ENCODE measurements at regions not wholly inside any gene's neighbourhood (a gene's known extent, or its start where the extent isn't known, plus 50 kb on each side); places are given as distances from the start of the nearest gene placed in this dataset.

DNA sequence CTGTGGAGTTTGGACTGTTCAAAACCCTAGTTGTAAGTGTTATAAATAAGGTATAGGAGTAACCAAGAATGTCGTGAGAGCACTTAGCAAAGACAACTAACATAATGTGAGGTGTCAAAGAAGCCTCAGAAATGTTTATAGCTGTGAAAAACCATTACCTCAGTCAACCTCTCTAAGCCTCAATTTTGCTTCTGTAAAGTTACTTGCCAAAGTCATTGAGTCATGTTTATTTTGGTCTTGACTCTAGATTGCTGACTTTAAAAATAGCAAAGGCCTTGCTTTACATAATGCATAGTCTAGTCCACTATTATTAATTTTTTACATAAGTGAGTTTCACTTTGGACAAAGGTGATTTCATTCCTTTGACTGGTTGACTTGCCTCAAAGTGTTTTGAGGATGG, 257.6 kb upstream of the CXXC4 start:
- Histone ChIP-seq H3K36me3 (no peaks in the 10 kb centered on the region), H3K4me1 (no peaks in the 10 kb centered on the region), H3K4me3 (no peak overlapping the region), H3K9me3 (no peaks in the 10 kb centered on the region), H3K27me3 (no peaks in the 10 kb centered on the region), H3K27ac (no peak overlapping the region)
- ATAC-seq, result no peak
- WGBS, 2 donors (ENCODE audit: low coverage in 1 of 2), result 14 to 25% methylated on average over 1 of the region's 1 CpG
- TF ChIP-seq EP300 (IDR thresholded peaks at IDR 0.05) (no peak), POLR2AphosphoS5 (IDR thresholded peaks at IDR 0.05) (no peak), POLR2A (IDR thresholded peaks at IDR 0.05) (no peak)
- TF ChIP-seq, protein P1, sequence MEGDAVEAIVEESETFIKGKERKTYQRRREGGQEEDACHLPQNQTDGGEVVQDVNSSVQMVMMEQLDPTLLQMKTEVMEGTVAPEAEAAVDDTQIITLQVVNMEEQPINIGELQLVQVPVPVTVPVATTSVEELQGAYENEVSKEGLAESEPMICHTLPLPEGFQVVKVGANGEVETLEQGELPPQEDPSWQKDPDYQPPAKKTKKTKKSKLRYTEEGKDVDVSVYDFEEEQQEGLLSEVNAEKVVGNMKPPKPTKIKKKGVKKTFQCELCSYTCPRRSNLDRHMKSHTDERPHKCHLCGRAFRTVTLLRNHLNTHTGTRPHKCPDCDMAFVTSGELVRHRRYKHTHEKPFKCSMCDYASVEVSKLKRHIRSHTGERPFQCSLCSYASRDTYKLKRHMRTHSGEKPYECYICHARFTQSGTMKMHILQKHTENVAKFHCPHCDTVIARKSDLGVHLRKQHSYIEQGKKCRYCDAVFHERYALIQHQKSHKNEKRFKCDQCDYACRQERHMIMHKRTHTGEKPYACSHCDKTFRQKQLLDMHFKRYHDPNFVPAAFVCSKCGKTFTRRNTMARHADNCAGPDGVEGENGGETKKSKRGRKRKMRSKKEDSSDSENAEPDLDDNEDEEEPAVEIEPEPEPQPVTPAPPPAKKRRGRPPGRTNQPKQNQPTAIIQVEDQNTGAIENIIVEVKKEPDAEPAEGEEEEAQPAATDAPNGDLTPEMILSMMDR (IDR thresholded peaks at IDR 0.05), result no peak

DNA sequence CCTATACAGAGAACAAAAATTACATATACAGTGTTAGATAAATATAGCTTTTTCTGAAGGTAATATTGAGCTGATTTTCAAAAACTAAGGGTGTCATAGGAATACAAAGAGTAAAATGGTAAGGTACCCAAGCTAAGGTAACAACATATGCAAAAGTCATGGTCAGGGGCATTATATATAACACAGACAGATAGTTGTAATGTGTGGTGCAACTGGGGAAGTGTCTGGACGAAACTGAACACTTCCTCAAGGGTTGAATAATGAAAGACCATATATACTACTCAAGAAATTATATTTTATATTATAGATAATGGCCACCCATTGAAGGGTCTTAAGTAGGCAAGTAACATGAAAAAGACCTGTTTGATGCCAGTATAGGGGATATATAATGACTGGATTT, 262.1 kb upstream of the CXXC4 start:
- Histone ChIP-seq H3K27me3 (no peaks in the 10 kb centered on the region), H3K4me3 (no peak overlapping the region), H3K36me3 (no peaks in the 10 kb centered on the region), H3K27ac (no peak overlapping the region), H3K9me3 (no peaks in the 10 kb centered on the region), H3K4me1 (no peaks in the 10 kb centered on the region)
- no peak for TF ChIP-seq POLR2A (IDR thresholded peaks at IDR 0.05)
- TF ChIP-seq EP300 (IDR thresholded peaks at IDR 0.05), result no peak
- TF ChIP-seq, protein P1 (IDR thresholded peaks at IDR 0.05), result no peak
- no peak for TF ChIP-seq POLR2AphosphoS5 (IDR thresholded peaks at IDR 0.05)
- ATAC-seq, result no peak
- 80 to 93% methylated on average over 1 of the region's 1 CpG for WGBS, 2 donors (ENCODE audit: low coverage in 1 of 2)

DNA sequence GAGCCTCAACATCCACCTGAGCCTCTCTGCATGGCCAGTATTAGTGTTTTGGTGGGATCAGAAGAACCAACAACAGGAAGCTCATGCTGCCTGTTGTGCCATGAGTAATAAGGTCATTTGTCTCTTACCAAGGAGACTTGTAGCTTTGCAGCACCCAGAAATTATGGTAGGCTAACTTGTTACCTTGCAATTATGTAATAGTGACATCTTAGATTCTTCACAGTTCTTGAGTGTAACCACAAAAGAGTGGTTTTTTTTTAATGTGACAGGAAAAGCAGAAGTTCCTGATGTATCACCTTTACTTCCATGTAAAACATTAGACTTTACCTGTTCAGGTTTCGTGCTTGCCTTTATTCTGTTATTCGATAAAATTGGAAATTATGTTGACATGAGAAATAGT, 263.9 kb upstream of the CXXC4 start:
- Histone ChIP-seq H3K27ac (no peak overlapping the region), H3K27me3 (no peaks in the 10 kb centered on the region), H3K4me3 (no peak overlapping the region), H3K36me3 (no peaks in the 10 kb centered on the region), H3K4me1 (peaks cover 0 to 6% (median 0%) of the 10 kb centered on the region in 3 donors), H3K9me3 (no peaks in the 10 kb centered on the region)
- TF ChIP-seq POLR2AphosphoS5 (IDR thresholded peaks at IDR 0.05), result no peak
- ATAC-seq, result no peak
- 94 to 100% methylated on average over 2 of the region's 2 CpGs for WGBS, 2 donors (ENCODE audit: low coverage in 1 of 2)

DNA sequence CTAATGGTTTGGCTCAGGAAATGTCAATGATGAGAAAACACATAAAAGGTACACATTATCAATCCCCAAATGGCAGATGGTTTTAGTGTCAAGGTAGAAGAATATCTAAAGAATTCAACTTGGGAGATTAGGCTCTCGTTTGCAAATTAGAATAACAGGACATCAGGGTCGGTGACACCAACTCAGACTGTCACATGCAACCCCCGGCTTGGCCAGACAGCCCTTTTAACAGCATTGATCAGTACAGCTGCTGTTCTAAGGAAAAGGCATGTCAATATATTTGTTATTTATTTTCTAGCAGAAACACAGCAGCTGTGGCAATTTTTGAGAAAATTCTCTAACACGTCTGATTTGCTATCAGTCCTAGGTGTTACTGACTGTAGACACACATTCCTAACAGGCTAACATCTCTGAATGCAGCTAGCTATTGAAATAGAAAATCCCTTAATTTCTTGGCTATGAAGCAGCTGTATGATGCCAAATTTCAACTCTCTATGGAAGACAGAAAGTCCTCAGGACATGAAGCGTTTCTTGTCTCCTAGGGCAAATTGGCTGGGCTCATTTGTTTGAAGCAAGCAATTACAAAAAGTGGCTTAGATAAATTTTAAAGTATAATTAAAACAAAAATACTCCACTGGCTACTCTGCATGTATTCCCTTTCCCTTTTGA, 269.0 kb upstream of the CXXC4 start:
- no peak overlapping the region for H3K4me3 ChIP-seq
- H3K27me3 ChIP-seq, result no peaks in the 10 kb centered on the region
- no peak for ATAC-seq
- H3K27ac ChIP-seq, result no peak overlapping the region
- H3K36me3 ChIP-seq, result no peaks in the 10 kb centered on the region
- peaks cover 0 to 15% (median 3%) of the 10 kb centered on the region in 3 donors for H3K4me1 ChIP-seq
- TF ChIP-seq EP300 (IDR thresholded peaks at IDR 0.05), result no peak
- 15 to 22% methylated on average over 3 to 5 of the region's 5 CpGs for WGBS, 2 donors (ENCODE audit: low coverage in 1 of 2)
- H3K9me3 ChIP-seq, result no peaks in the 10 kb centered on the region

DNA sequence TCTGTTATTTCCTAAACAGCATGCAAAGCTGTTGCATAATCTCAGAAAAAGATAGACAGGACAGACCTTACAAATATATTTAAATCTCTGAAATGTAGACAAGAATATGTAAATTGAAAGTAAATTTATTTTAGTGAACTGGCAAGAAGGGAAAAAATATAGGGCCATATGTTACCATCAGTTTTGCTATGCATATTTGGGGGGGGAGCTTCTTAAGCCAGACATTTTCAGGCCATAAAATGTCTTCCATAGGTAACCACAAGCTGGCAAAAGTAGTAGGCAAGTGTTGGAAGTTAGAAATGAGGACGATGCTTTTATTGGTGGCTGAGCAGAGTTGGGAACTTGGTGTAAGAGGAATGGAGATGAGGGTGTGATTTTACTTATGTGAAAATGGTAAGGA, 272.0 kb upstream of the CXXC4 start:
- H3K27me3 ChIP-seq, result no peaks in the 10 kb centered on the region
- H3K4me3 ChIP-seq, result no peak overlapping the region
- no peak for TF ChIP-seq POLR2A (IDR thresholded peaks at IDR 0.05)
- TF ChIP-seq POLR2AphosphoS5 (IDR thresholded peaks at IDR 0.05), result no peak
- TF ChIP-seq EP300 (IDR thresholded peaks at IDR 0.05), result no peak
- TF ChIP-seq, protein P1 (IDR thresholded peaks at IDR 0.05), result no peak
- peaks cover 0 to 30% (median 5%) of the 10 kb centered on the region in 3 donors for H3K4me1 ChIP-seq
- ATAC-seq, result no peak
- H3K36me3 ChIP-seq, result no peaks in the 10 kb centered on the region
- no peak overlapping the region for H3K27ac ChIP-seq
- 58 to 60% methylated on average over 1 of the region's 1 CpG for WGBS, 2 donors (ENCODE audit: low coverage in 1 of 2)
- no peaks in the 10 kb centered on the region for H3K9me3 ChIP-seq

DNA sequence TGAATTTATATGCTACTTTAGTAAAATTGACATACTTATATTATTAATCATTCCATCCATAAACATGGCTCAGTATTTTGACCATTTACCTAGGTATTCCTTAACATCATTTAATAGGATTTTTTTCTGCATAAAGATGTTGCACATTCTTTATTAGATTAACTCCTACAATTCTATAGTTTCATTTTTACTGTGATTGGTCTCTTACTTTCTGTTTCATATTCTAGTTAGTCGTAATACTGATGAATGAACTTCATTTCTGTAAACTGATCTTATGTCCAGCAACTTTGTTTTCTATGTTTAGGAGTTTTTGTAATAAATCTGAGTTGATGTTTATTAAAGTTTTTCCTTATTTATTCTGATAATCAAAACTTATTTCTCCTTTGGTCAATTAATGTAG, 278.2 kb upstream of the CXXC4 start:
- Histone ChIP-seq H3K27me3 (no peaks in the 10 kb centered on the region), H3K9me3 (no peaks in the 10 kb centered on the region), H3K4me3 (no peak overlapping the region), H3K4me1 (peaks cover 0 to 15% (median 2%) of the 10 kb centered on the region in 3 donors), H3K36me3 (no peaks in the 10 kb centered on the region), H3K27ac (no peak overlapping the region)
- TF ChIP-seq, protein P1 (IDR thresholded peaks at IDR 0.05), result no peak
- TF ChIP-seq EP300 (IDR thresholded peaks at IDR 0.05) (no peak), POLR2AphosphoS5 (IDR thresholded peaks at IDR 0.05) (no peak), POLR2A (IDR thresholded peaks at IDR 0.05) (no peak)
- no peak for ATAC-seq
- 62 to 67% methylated on average over 1 of the region's 1 CpG for WGBS, 2 donors (ENCODE audit: low coverage in 1 of 2)
